ENCODE measurements at regions not wholly inside any gene's neighbourhood (a gene's known extent, or its start where the extent isn't known, plus 50 kb on each side); places are given as distances from the start of the nearest gene placed in this dataset.
A peak's percentile ranks its signal among the peaks of the same experiment; 100 is the strongest.

DNA sequence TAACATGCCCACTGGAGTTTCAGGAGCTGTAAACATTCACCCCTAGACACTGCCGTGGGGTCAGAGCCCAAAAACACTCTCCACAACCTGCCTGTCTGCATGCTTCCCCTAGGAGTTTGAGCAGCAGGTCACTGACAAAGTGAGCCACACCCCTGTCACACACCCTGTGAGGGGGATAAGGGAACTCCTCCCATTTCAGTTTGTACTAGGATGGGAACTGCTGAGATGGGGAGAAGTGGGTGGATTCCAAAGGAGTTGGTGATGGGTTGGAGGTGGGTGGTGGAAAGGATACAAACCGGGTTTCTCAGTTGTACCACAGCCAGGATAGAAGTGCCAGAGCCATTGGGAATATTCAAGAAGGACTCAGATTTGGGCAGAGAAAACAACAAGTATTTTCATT is 140.2 kb downstream of the MIS18A start:
- no peak overlapping the region for H3K4me3 ChIP-seq (ENCODE audit: low read depth, low read length)
- POLR2A ChIA-PET, result no interaction called here
- no peaks in the 10 kb centered on the region for H3K9me3 ChIP-seq (ENCODE audit: control insufficient read depth, insufficient read depth, low read depth, low read length)
- TF ChIP-seq ZFHX2 (tag by site-specific recombination; conservative IDR thresholded peaks at IDR 0.05), result peak; percentile 48; the same call in 1 of the 2 replicates
- TF ChIP-seq, protein P1, sequence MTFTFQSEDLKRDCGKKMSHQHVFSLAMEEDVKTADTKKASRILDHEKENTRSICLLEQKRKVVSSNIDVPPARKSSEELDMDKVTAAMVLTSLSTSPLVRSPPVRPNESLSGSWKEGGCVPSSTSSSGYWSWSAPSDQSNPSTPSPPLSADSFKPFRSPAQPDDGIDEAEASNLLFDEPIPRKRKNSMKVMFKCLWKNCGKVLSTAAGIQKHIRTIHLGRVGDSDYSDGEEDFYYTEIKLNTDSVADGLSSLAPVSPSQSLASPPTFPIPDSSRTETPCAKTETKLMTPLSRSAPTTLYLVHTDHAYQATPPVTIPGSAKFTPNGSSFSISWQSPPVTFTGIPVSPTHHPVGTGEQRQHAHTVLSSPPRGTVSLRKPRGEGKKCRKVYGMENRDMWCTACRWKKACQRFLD (tag by site-specific recombination; IDR thresholded peaks at IDR 0.05), result no peak
- peak; percentile 75 for TF ChIP-seq KLF1 (tag by site-specific recombination; IDR thresholded peaks at IDR 0.05)
- no peak for TF ChIP-seq ZNF530 (tag by site-specific recombination; IDR thresholded peaks at IDR 0.05; ENCODE audit: low read depth)
- peak; percentile 73 for TF ChIP-seq EGR2 (tag by site-specific recombination; IDR thresholded peaks at IDR 0.05; ENCODE audit: low read depth)
- no peak for TF ChIP-seq ZNF341 (tag by site-specific recombination; IDR thresholded peaks at IDR 0.05; ENCODE audit: low read depth)
- H3K27ac ChIP-seq (ENCODE audit: extremely low read depth, low read depth, low read length), result no peak overlapping the region
- no peaks in the 10 kb centered on the region; the same call in 1 of the 2 replicates for H3K4me1 ChIP-seq (ENCODE audit: control insufficient read depth, insufficient read depth, low read length)
- CTCF ChIA-PET, result no interaction called here
- H3K36me3 ChIP-seq (ENCODE audit: control insufficient read depth in 2 of 2, insufficient read depth in 1 of 2, low read length in 2 of 2), result no peaks in the 10 kb centered on the region

DNA sequence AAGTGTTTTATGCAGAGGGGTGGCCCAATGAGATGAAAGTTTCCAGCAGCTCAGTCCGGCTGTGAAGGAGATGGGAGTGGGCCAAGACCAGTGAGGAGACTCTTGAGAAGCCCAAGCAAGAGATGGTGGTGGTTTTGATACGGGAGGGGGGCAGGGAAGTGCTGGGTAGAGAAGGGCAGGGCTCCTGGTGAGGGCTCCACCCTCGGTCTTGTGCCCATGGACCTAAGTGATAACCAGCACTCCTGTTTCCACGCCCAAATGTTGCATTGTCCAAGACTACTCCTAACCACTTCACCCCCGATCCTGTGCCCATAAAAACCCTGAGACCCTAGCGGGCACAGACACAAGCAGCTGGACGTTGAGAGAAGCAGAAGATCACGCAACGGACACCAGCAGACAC is 140.9 kb downstream of the MIS18A start:
- no peaks in the 10 kb centered on the region for H3K9me3 ChIP-seq (ENCODE audit: control insufficient read depth, insufficient read depth, low read depth, low read length)
- ChIA-PET CTCF (interaction anchor here (0.6 to 0.9 kb wide), 2 partner anchors 38 to 54 kb away, joined by 3 to 5 read pairs; no protein-coding TSS in a partner anchor), POLR2A (no interaction called here)
- H3K36me3 ChIP-seq (ENCODE audit: control insufficient read depth in 2 of 2, insufficient read depth in 1 of 2, low read length in 2 of 2), result no peaks in the 10 kb centered on the region
- H3K27ac ChIP-seq (ENCODE audit: extremely low read depth, low read depth, low read length), result no peak overlapping the region
- H3K4me1 ChIP-seq (ENCODE audit: control insufficient read depth, insufficient read depth, low read length), result no peaks in the 10 kb centered on the region; the same call in 1 of the 2 replicates
- TF ChIP-seq, protein P2, sequence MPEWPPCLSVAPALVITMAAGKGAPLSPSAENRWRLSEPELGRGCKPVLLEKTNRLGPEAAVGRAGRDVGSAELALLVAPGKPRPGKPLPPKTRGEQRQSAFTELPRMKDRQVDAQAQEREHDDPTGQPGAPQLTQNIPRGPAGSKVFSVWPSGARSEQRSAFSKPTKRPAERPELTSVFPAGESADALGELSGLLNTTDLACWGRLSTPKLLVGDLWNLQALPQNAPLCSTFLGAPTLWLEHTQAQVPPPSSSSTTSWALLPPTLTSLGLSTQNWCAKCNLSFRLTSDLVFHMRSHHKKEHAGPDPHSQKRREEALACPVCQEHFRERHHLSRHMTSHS (tag by site-specific recombination; IDR thresholded peaks at IDR 0.05), result no peak
- 0 out of 2 replicates have a peak, but pooled peaks have one; percentile 15 for TF ChIP-seq KLF1 (tag by site-specific recombination; IDR thresholded peaks at IDR 0.05)
- H3K4me3 ChIP-seq (ENCODE audit: low read depth, low read length), result no peak overlapping the region

DNA sequence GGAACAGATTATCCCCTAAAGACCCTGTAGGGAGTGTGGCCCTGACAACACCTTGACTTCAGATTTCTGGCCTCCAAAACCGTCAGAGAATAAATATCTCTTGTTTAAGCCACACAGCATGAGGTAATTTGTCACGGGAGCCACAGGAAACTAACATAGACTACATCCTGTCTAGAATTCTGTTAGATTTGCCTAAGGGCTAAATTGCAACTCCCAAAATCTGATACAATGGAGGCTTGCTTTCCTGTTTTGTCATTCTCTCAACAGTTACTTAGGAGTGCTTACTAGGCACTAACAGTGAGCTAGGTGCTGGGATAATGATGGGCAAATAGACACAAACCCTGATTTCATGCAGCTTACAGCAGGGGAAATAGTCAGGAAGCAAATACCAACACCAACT is 141.6 kb downstream of the MIS18A start:
- no peak for TF ChIP-seq ZNF791 (tag by site-specific recombination; IDR thresholded peaks at IDR 0.05)
- no peak for TF ChIP-seq ZNF843 (tag by site-specific recombination; IDR thresholded peaks at IDR 0.05)
- TF ChIP-seq, protein P3, sequence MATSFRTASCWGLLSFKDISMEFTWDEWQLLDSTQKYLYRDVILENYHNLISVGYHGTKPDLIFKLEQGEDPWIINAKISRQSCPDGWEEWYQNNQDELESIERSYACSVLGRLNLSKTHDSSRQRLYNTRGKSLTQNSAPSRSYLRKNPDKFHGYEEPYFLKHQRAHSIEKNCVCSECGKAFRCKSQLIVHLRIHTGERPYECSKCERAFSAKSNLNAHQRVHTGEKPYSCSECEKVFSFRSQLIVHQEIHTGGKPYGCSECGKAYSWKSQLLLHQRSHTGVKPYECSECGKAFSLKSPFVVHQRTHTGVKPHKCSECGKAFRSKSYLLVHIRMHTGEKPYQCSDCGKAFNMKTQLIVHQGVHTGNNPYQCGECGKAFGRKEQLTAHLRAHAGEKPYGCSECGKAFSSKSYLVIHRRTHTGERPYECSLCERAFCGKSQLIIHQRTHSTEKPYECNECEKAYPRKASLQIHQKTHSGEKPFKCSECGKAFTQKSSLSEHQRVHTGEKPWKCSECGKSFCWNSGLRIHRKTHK (tag by site-specific recombination; IDR thresholded peaks at IDR 0.05), result no peak
- TF ChIP-seq, protein P4, sequence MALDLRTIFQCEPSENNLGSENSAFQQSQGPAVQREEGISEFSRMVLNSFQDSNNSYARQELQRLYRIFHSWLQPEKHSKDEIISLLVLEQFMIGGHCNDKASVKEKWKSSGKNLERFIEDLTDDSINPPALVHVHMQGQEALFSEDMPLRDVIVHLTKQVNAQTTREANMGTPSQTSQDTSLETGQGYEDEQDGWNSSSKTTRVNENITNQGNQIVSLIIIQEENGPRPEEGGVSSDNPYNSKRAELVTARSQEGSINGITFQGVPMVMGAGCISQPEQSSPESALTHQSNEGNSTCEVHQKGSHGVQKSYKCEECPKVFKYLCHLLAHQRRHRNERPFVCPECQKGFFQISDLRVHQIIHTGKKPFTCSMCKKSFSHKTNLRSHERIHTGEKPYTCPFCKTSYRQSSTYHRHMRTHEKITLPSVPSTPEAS (tag by site-specific recombination; IDR thresholded peaks at IDR 0.05), result no peak
- peak; percentile 36; the same call in 1 of the 2 replicates for TF ChIP-seq TRIM28 (IDR thresholded peaks at IDR 0.05; ENCODE audit: borderline replicate concordance, low read length)
- no peak for TF ChIP-seq SCRT2 (tag by site-specific recombination; IDR thresholded peaks at IDR 0.05)
- TF ChIP-seq, protein P5, sequence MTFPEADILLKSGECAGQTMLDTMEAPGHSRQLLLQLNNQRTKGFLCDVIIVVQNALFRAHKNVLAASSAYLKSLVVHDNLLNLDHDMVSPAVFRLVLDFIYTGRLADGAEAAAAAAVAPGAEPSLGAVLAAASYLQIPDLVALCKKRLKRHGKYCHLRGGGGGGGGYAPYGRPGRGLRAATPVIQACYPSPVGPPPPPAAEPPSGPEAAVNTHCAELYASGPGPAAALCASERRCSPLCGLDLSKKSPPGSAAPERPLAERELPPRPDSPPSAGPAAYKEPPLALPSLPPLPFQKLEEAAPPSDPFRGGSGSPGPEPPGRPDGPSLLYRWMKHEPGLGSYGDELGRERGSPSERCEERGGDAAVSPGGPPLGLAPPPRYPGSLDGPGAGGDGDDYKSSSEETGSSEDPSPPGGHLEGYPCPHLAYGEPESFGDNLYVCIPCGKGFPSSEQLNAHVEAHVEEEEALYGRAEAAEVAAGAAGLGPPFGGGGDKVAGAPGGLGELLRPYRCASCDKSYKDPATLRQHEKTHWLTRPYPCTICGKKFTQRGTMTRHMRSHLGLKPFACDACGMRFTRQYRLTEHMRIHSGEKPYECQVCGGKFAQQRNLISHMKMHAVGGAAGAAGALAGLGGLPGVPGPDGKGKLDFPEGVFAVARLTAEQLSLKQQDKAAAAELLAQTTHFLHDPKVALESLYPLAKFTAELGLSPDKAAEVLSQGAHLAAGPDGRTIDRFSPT (tag by site-specific recombination; IDR thresholded peaks at IDR 0.05), result no peak
- H3K4me3 ChIP-seq (ENCODE audit: low read depth, low read length), result no peak overlapping the region
- ChIA-PET POLR2A (no interaction called here), CTCF (interaction anchor here (0.6 to 0.9 kb wide), 2 partner anchors 38 to 54 kb away, joined by 3 to 5 read pairs; no protein-coding TSS in a partner anchor)
- no peaks in the 10 kb centered on the region for H3K9me3 ChIP-seq (ENCODE audit: control insufficient read depth, insufficient read depth, low read depth, low read length)
- no peaks in the 10 kb centered on the region for H3K4me1 ChIP-seq (ENCODE audit: control insufficient read depth, insufficient read depth, low read length)
- no peak overlapping the region for H3K27ac ChIP-seq (ENCODE audit: extremely low read depth, low read depth, low read length)
- H3K36me3 ChIP-seq (ENCODE audit: control insufficient read depth in 2 of 2, insufficient read depth in 1 of 2, low read length in 2 of 2), result no peaks in the 10 kb centered on the region
